Activated T-helper 1 cell treated with anti-CD3 and anti-CD28 coated beads, Interleukin-12 subunit alpha, Interleukin-12 subunit beta, Interleukin-2, Interleukin-4 antibody, amounts not matched to agents 30 ng/mL and 10 ng/mL and 1 ng/mL, durations not matched to agents 14 hours and 24 hours and 36 hours (primary cell): ENCODE measurements at regions not wholly inside any gene's neighbourhood (a gene's known extent, or its start where the extent isn't known, plus 50 kb on each side); places are given as distances from the start of the nearest gene placed in this dataset.
A peak's percentile ranks its signal among the peaks of the same experiment; 100 is the strongest.

Experiments used
- DNase-seq: peaks from one replicate; pipeline ENCODE4 v3.0.0; 2021; ENCODE audit warnings: low spot score
- H3K27ac Mint-ChIP-seq: one replicate; pipeline ENCODE4 v1.8.0; 2021; ENCODE audit warnings: mild to moderate bottlenecking, mixed read lengths
- H3K27me3 Mint-ChIP-seq: one replicate; pipeline ENCODE4 v1.8.0; 2022; ENCODE audit warnings: mild to moderate bottlenecking, moderate library complexity, mixed read lengths; ENCODE audit not compliant: insufficient read depth
- H3K36me3 Mint-ChIP-seq: one replicate; pipeline ENCODE4 v1.8.0; 2021; ENCODE audit warnings: low read depth, mixed read lengths
- H3K4me1 Mint-ChIP-seq: one replicate; pipeline ENCODE4 v1.8.0; 2021; ENCODE audit warnings: low read depth, mixed read lengths
- H3K4me3 Mint-ChIP-seq: one replicate; pipeline ENCODE4 v1.8.0; 2021; ENCODE audit warnings: mild to moderate bottlenecking, moderate library complexity, mixed read lengths
- H3K9me3 Mint-ChIP-seq: one replicate; pipeline ENCODE4 v1.8.0; 2021; ENCODE audit warnings: mixed read lengths
- intact Hi-C: fragments of 100-400 bp; cut with micrococcal nuclease; formaldehyde crosslinking; loops from one replicate; pipeline ENCODE4 v1.15.1; 2024

- Mint-ChIP-seq H3K27ac (no peak overlapping the region), H3K4me1 (no peaks in the 10 kb centered on the region), H3K9me3 (no peaks in the 10 kb centered on the region), H3K4me3 (no peak overlapping the region), H3K36me3 (no peaks in the 10 kb centered on the region), H3K27me3 (no peaks in the 10 kb centered on the region)
- DNase-seq = no peak
- intact Hi-C loops = no loop called here
Measured at GRCh38 chr5:28766565-28767158, 1728.3 kb upstream of the CDH9 start.

GRCh38 chr5:28751396-28751795 lies 1713.0 kb upstream of the CDH9 start:
- no peaks in the 10 kb centered on the region for H3K27me3 Mint-ChIP-seq
- intact Hi-C loops = no loop called here
- no peak overlapping the region for H3K4me3 Mint-ChIP-seq
- H3K4me1 Mint-ChIP-seq = no peaks in the 10 kb centered on the region
- DNase-seq = no peak
- H3K36me3 Mint-ChIP-seq = no peaks in the 10 kb centered on the region
- H3K27ac Mint-ChIP-seq = no peak overlapping the region
- H3K9me3 Mint-ChIP-seq = peaks cover 20% of the 10 kb centered on the region

GRCh38 chr5:28750251-28750650 lies 1711.9 kb upstream of the CDH9 start:
- no peaks in the 10 kb centered on the region for H3K4me1 Mint-ChIP-seq
- no peak overlapping the region for H3K27ac Mint-ChIP-seq
- no peak for DNase-seq
- H3K36me3 Mint-ChIP-seq = no peaks in the 10 kb centered on the region
- peaks cover 13% of the 10 kb centered on the region for H3K9me3 Mint-ChIP-seq
- intact Hi-C loops = no loop called here
- no peaks in the 10 kb centered on the region for H3K27me3 Mint-ChIP-seq
- H3K4me3 Mint-ChIP-seq = no peak overlapping the region

- Mint-ChIP-seq H3K9me3 (peaks cover 10% of the 10 kb centered on the region), H3K27ac (no peak overlapping the region), H3K4me1 (no peaks in the 10 kb centered on the region), H3K27me3 (no peaks in the 10 kb centered on the region), H3K36me3 (no peaks in the 10 kb centered on the region), H3K4me3 (no peak overlapping the region)
- intact Hi-C loops = no loop called here
- no peak for DNase-seq
Measured at GRCh38 chr5:28748446-28748845, 1710.1 kb upstream of the CDH9 start.

GRCh38 chr5:28743716-28744110 lies 1705.3 kb upstream of the CDH9 start:
- H3K27ac Mint-ChIP-seq = no peak overlapping the region
- H3K36me3 Mint-ChIP-seq = no peaks in the 10 kb centered on the region
- DNase-seq = no peak
- intact Hi-C loops = no loop called here
- H3K27me3 Mint-ChIP-seq = no peaks in the 10 kb centered on the region
- H3K4me1 Mint-ChIP-seq = no peaks in the 10 kb centered on the region
- no peak overlapping the region for H3K4me3 Mint-ChIP-seq
- peaks cover 12% of the 10 kb centered on the region for H3K9me3 Mint-ChIP-seq

- intact Hi-C loops = no loop called here
- Mint-ChIP-seq H3K27me3 (no peaks in the 10 kb centered on the region), H3K9me3 (peaks cover 9% of the 10 kb centered on the region), H3K4me3 (no peak overlapping the region), H3K27ac (no peak overlapping the region), H3K36me3 (no peaks in the 10 kb centered on the region), H3K4me1 (no peaks in the 10 kb centered on the region)
- DNase-seq = no peak
Measured at GRCh38 chr5:28743025-28743715, 1704.8 kb upstream of the CDH9 start.

- intact Hi-C loops = no loop called here
- Mint-ChIP-seq H3K27ac (no peak overlapping the region), H3K4me3 (no peak overlapping the region), H3K36me3 (no peaks in the 10 kb centered on the region), H3K4me1 (no peaks in the 10 kb centered on the region), H3K9me3 (peaks cover 20% of the 10 kb centered on the region), H3K27me3 (no peaks in the 10 kb centered on the region)
- no peak for DNase-seq
Measured at GRCh38 chr5:28737682-28738081, 1699.3 kb upstream of the CDH9 start.

GRCh38 chr5:28737222-28737621 lies 1698.8 kb upstream of the CDH9 start:
- H3K27me3 Mint-ChIP-seq = no peaks in the 10 kb centered on the region
- no peak overlapping the region for H3K4me3 Mint-ChIP-seq
- H3K27ac Mint-ChIP-seq = no peak overlapping the region
- H3K4me1 Mint-ChIP-seq = no peaks in the 10 kb centered on the region
- intact Hi-C loops = no loop called here
- H3K9me3 Mint-ChIP-seq = peaks cover 20% of the 10 kb centered on the region
- no peaks in the 10 kb centered on the region for H3K36me3 Mint-ChIP-seq
- no peak for DNase-seq

GRCh38 chr5:28734396-28734795 lies 1696.0 kb upstream of the CDH9 start:
- intact Hi-C loops = no loop called here
- no peaks in the 10 kb centered on the region for H3K4me1 Mint-ChIP-seq
- H3K27ac Mint-ChIP-seq = peak overlapping the region; percentile 50
- no peaks in the 10 kb centered on the region for H3K27me3 Mint-ChIP-seq
- H3K36me3 Mint-ChIP-seq = no peaks in the 10 kb centered on the region
- no peak overlapping the region for H3K4me3 Mint-ChIP-seq
- DNase-seq = no peak
- peaks cover 12% of the 10 kb centered on the region for H3K9me3 Mint-ChIP-seq

GRCh38 chr5:28729067-28729466 lies 1690.7 kb upstream of the CDH9 start:
- H3K27ac Mint-ChIP-seq = no peak overlapping the region
- no peak for DNase-seq
- no peaks in the 10 kb centered on the region for H3K27me3 Mint-ChIP-seq
- intact Hi-C loops = no loop called here
- H3K4me3 Mint-ChIP-seq = no peak overlapping the region
- H3K9me3 Mint-ChIP-seq = peaks cover 22% of the 10 kb centered on the region
- H3K4me1 Mint-ChIP-seq = no peaks in the 10 kb centered on the region
- no peaks in the 10 kb centered on the region for H3K36me3 Mint-ChIP-seq

GRCh38 chr5:28726815-28727214 lies 1688.4 kb upstream of the CDH9 start:
- intact Hi-C loops = no loop called here
- no peak overlapping the region for H3K4me3 Mint-ChIP-seq
- no peak overlapping the region for H3K27ac Mint-ChIP-seq
- no peak for DNase-seq
- no peaks in the 10 kb centered on the region for H3K36me3 Mint-ChIP-seq
- H3K4me1 Mint-ChIP-seq = no peaks in the 10 kb centered on the region
- H3K27me3 Mint-ChIP-seq = no peaks in the 10 kb centered on the region
- peaks cover 26% of the 10 kb centered on the region for H3K9me3 Mint-ChIP-seq

- no peak overlapping the region for H3K27ac Mint-ChIP-seq
- H3K36me3 Mint-ChIP-seq = no peaks in the 10 kb centered on the region
- H3K4me3 Mint-ChIP-seq = no peak overlapping the region
- H3K27me3 Mint-ChIP-seq = no peaks in the 10 kb centered on the region
- peaks cover 26% of the 10 kb centered on the region for H3K9me3 Mint-ChIP-seq
- no peaks in the 10 kb centered on the region for H3K4me1 Mint-ChIP-seq
- intact Hi-C loops = no loop called here
- DNase-seq = no peak
Measured at GRCh38 chr5:28725001-28725400, 1686.6 kb upstream of the CDH9 start.

- H3K4me1 Mint-ChIP-seq = no peaks in the 10 kb centered on the region
- H3K4me3 Mint-ChIP-seq = no peak overlapping the region
- H3K36me3 Mint-ChIP-seq = no peaks in the 10 kb centered on the region
- H3K9me3 Mint-ChIP-seq = no peaks in the 10 kb centered on the region
- intact Hi-C loops = no loop called here
- DNase-seq = no peak
- H3K27me3 Mint-ChIP-seq = no peaks in the 10 kb centered on the region
- H3K27ac Mint-ChIP-seq = no peak overlapping the region
Measured at GRCh38 chr5:28714907-28715698, 1676.7 kb upstream of the CDH9 start.
